GM18508 (cell line): ENCODE measurements at regions not wholly inside any gene's neighbourhood (a gene's known extent, or its start where the extent isn't known, plus 50 kb on each side); places are given as distances from the start of the nearest gene placed in this dataset.

Source experiments
- ATAC-seq: cut with Tn5 transposase; IDR thresholded peaks from one replicate; pipeline ENCODE4 v1.9.1; 2021; ENCODE audit warnings: moderate number of reproducible peaks; ENCODE audit not compliant: insufficient read depth, unreplicated experiment

- no peak for ATAC-seq
These were observed 108.2 kb upstream of the MYCN start for GRCh38 chr2:15832030-15832709.

GRCh38 chr2:15832849-15833680 is 107.3 kb upstream of the MYCN start:
- no peak for ATAC-seq

GRCh38 chr2:15833731-15834130 is 106.6 kb upstream of the MYCN start:
- no peak for ATAC-seq

- ATAC-seq = no peak
These were observed 105.8 kb upstream of the MYCN start for GRCh38 chr2:15834381-15835031.

GRCh38 chr2:15835991-15836688 is 104.2 kb upstream of the MYCN start:
- ATAC-seq = no peak

- no peak for ATAC-seq
These were observed 103.4 kb upstream of the MYCN start for GRCh38 chr2:15836689-15837610.

GRCh38 chr2:15838481-15839090 is 101.8 kb upstream of the MYCN start:
- no peak for ATAC-seq

GRCh38 chr2:15839426-15840124 is 100.8 kb upstream of the MYCN start:
- ATAC-seq = no peak

- no peak for ATAC-seq
These were observed 100.2 kb upstream of the MYCN start for GRCh38 chr2:15840148-15840547.

GRCh38 chr2:15840969-15841368 is 99.4 kb upstream of the MYCN start:
- ATAC-seq = no peak

GRCh38 chr2:15841776-15842560 is 98.4 kb upstream of the MYCN start:
- ATAC-seq = no peak

GRCh38 chr2:15842758-15843666 is 97.3 kb upstream of the MYCN start:
- no peak for ATAC-seq

- ATAC-seq = no peak
These were observed 96.0 kb upstream of the MYCN start for GRCh38 chr2:15844211-15844801.

- no peak for ATAC-seq
These were observed 95.1 kb upstream of the MYCN start for GRCh38 chr2:15845294-15845693.

- ATAC-seq = no peak
These were observed 94.5 kb upstream of the MYCN start for GRCh38 chr2:15845737-15846405.

GRCh38 chr2:15846626-15847025 is 93.7 kb upstream of the MYCN start:
- ATAC-seq = no peak
